Activated CD4-positive, alpha-beta T cell treated with anti-CD3 and anti-CD28 coated beads, Interleukin-2, amount 10 ng/mL, durations not matched to agents 24 days and 14 days (primary cell): ENCODE measurements at regions not wholly inside any gene's neighbourhood (a gene's known extent, or its start where the extent isn't known, plus 50 kb on each side); places are given as distances from the start of the nearest gene placed in this dataset.
"Not testable (repeated sequence)": the region's sequence is repeated elsewhere in the genome, so short reads cannot be mapped to it uniquely, and the experiment has no call there.

Source experiments
- DNase-seq: peaks from one replicate; pipeline ENCODE4 v3.0.0; 2022
- H3K27ac Mint-ChIP-seq: one replicate; pipeline ENCODE4 v1.8.0; 2022; ENCODE audit warnings: mild to moderate bottlenecking, mixed read lengths
- H3K27me3 Mint-ChIP-seq: one replicate; pipeline ENCODE4 v1.8.0; 2022; ENCODE audit warnings: mixed read lengths
- H3K36me3 Mint-ChIP-seq: one replicate; pipeline ENCODE4 v1.8.0; 2022; ENCODE audit warnings: low read depth, mild to moderate bottlenecking, mixed read lengths
- H3K4me1 Mint-ChIP-seq: one replicate; pipeline ENCODE4 v1.8.0; 2021; ENCODE audit warnings: mixed read lengths
- H3K4me3 Mint-ChIP-seq: one replicate; pipeline ENCODE4 v1.8.0; 2022; ENCODE audit warnings: mild to moderate bottlenecking, moderate library complexity, mixed read lengths
- H3K9me3 Mint-ChIP-seq: one replicate; pipeline ENCODE4 v1.8.0; 2021; ENCODE audit warnings: mixed read lengths
- intact Hi-C: fragments of 100-400 bp; cut with micrococcal nuclease; formaldehyde crosslinking; loops from one replicate; pipeline ENCODE4 v1.15.1; 2023

GRCh38 chr15:79602180-79602579 lies 170.0 kb downstream of the MINAR1 start:
- H3K4me3 Mint-ChIP-seq, result no peak overlapping the region
- H3K9me3 Mint-ChIP-seq, result no peaks in the 10 kb centered on the region
- DNase-seq, result peak; percentile 8
- H3K36me3 Mint-ChIP-seq, result no peaks in the 10 kb centered on the region
- H3K27me3 Mint-ChIP-seq, result peaks cover 18% of the 10 kb centered on the region
- H3K27ac Mint-ChIP-seq, result no peak overlapping the region
- intact Hi-C loops, result no loop called here
- no peaks in the 10 kb centered on the region for H3K4me1 Mint-ChIP-seq

- DNase-seq, result peak; percentile 8
- H3K27ac Mint-ChIP-seq, result no peak overlapping the region
- peaks cover 20% of the 10 kb centered on the region for H3K27me3 Mint-ChIP-seq
- H3K4me3 Mint-ChIP-seq, result no peak overlapping the region
- no peaks in the 10 kb centered on the region for H3K36me3 Mint-ChIP-seq
- intact Hi-C loops, result no loop called here
- H3K4me1 Mint-ChIP-seq, result no peaks in the 10 kb centered on the region
- no peaks in the 10 kb centered on the region for H3K9me3 Mint-ChIP-seq
Observed at GRCh38 chr15:79602731-79603130, 170.6 kb downstream of the MINAR1 start.

GRCh38 chr15:79606831-79607355 lies 174.8 kb downstream of the MINAR1 start:
- intact Hi-C loops, result no loop called here
- no peaks in the 10 kb centered on the region for H3K4me1 Mint-ChIP-seq

GRCh38 chr15:79608066-79608864 lies 176.1 kb downstream of the MINAR1 start:
- H3K27ac Mint-ChIP-seq, result no peak overlapping the region
- H3K36me3 Mint-ChIP-seq, result no peaks in the 10 kb centered on the region
- intact Hi-C loops, result no loop called here
- peaks cover 8% of the 10 kb centered on the region for H3K27me3 Mint-ChIP-seq
- no peak overlapping the region for H3K4me3 Mint-ChIP-seq
- H3K4me1 Mint-ChIP-seq, result no peaks in the 10 kb centered on the region
- H3K9me3 Mint-ChIP-seq, result no peaks in the 10 kb centered on the region
- no peak for DNase-seq

More at GRCh38 chr15:79606831-79607355, 174.8 kb downstream of the MINAR1 start:
- peaks cover 12% of the 10 kb centered on the region for H3K27me3 Mint-ChIP-seq
- H3K27ac Mint-ChIP-seq, result no peak overlapping the region
- no peak overlapping the region for H3K4me3 Mint-ChIP-seq
- DNase-seq, result no peak
- no peaks in the 10 kb centered on the region for H3K9me3 Mint-ChIP-seq
- H3K36me3 Mint-ChIP-seq, result no peaks in the 10 kb centered on the region

DNA sequence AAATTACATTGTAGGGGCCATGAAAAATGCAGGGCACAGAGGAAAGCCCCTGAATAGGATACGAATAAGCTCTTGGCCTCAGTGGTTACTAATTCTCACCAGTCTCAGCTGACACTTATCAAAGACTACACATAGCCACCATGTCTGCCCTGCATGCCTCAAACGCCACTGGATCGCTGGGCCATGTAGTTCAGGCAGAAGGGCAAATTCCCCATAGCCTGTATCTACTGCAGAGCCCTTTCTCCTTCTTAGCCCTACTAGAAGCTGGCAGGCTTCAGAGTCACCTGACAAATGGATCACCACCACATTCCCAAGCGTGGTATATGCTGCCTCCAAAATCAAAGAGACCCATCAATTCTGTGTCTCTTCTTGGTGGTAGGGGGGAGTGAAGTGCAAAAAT lies 177.4 kb downstream of the MINAR1 start:
- Mint-ChIP-seq H3K36me3 (no peaks in the 10 kb centered on the region), H3K27me3 (peaks cover 6% of the 10 kb centered on the region), H3K27ac (no peak overlapping the region), H3K4me1 (no peaks in the 10 kb centered on the region), H3K4me3 (no peak overlapping the region), H3K9me3 (no peaks in the 10 kb centered on the region)
- intact Hi-C loops, result no loop called here
- DNase-seq, result no peak

DNA sequence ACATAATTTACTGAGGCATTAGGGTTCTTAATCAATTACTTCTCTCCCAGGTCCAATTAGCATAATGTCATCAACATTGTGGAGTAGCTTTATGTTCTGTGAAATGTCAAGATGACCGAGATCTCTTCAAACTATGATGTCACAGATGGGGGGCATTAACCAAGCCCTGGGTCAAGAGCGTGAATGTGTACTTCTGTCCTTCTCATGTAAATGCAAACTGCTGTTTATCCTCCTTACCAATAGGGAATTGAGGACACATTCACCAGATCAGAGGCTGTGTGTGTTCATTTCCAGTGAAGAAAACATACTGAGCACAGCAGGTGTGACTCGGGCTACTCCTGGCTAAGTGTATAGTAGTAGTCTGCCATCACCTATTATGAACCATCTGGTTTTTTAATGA lies 177.9 kb downstream of the MINAR1 start:
- peaks cover 6% of the 10 kb centered on the region for H3K27me3 Mint-ChIP-seq

GRCh38 chr15:79615754-79616153 lies 183.6 kb downstream of the MINAR1 start:
- Mint-ChIP-seq H3K4me1 (no peaks in the 10 kb centered on the region), H3K9me3 (no peaks in the 10 kb centered on the region), H3K36me3 (no peaks in the 10 kb centered on the region), H3K27me3 (peaks cover 11% of the 10 kb centered on the region), H3K27ac (no peak overlapping the region), H3K4me3 (no peak overlapping the region)
- intact Hi-C loops, result no loop called here
- DNase-seq, result no peak

More for the DNA sequence above, 177.9 kb downstream of the MINAR1 start:
- Mint-ChIP-seq H3K4me3 (no peak overlapping the region), H3K4me1 (no peaks in the 10 kb centered on the region), H3K36me3 (no peaks in the 10 kb centered on the region), H3K9me3 (no peaks in the 10 kb centered on the region), H3K27ac (no peak overlapping the region)
- no peak for DNase-seq
- intact Hi-C loops, result no loop called here

GRCh38 chr15:79617071-79617470 lies 184.9 kb downstream of the MINAR1 start:
- DNase-seq, result no peak
- H3K36me3 Mint-ChIP-seq, result no peaks in the 10 kb centered on the region
- H3K4me3 Mint-ChIP-seq, result no peak overlapping the region
- intact Hi-C loops, result no loop called here
- no peaks in the 10 kb centered on the region for H3K4me1 Mint-ChIP-seq
- H3K27ac Mint-ChIP-seq, result no peak overlapping the region
- no peaks in the 10 kb centered on the region for H3K9me3 Mint-ChIP-seq
- H3K27me3 Mint-ChIP-seq, result peaks cover 18% of the 10 kb centered on the region

GRCh38 chr15:79620112-79620857 lies 188.1 kb downstream of the MINAR1 start:
- Mint-ChIP-seq H3K27ac (no peak overlapping the region), H3K36me3 (no peaks in the 10 kb centered on the region), H3K27me3 (peaks cover 29% of the 10 kb centered on the region), H3K4me3 (no peak overlapping the region), H3K4me1 (no peaks in the 10 kb centered on the region), H3K9me3 (no peaks in the 10 kb centered on the region)
- no peak for DNase-seq
- intact Hi-C loops, result no loop called here

DNA sequence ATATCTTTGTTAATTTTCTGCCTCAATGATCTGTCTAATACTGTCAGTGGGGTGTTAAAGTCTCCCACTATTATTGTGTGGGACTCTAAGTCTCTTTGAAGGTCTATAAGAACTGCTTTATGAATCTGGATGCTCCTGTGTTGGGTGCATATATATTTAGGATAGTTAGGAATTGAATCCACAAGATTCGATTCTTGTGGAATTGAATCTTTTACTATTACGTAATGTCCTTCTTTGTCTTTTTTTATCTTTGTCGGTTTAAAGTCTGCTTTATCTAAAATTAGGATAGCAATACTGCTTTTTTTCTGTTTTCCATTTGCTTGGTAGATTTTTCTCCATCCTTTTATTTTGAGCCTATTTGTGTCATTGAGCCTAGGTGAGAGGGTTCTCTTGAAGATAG lies 189.7 kb downstream of the MINAR1 start:
- H3K27me3 Mint-ChIP-seq, result peaks cover 31% of the 10 kb centered on the region
- H3K36me3 Mint-ChIP-seq, H3K27ac Mint-ChIP-seq, H3K9me3 Mint-ChIP-seq, H3K4me1 Mint-ChIP-seq, DNase-seq, intact Hi-C loops, H3K4me3 Mint-ChIP-seq: not testable (repeated sequence)

DNA sequence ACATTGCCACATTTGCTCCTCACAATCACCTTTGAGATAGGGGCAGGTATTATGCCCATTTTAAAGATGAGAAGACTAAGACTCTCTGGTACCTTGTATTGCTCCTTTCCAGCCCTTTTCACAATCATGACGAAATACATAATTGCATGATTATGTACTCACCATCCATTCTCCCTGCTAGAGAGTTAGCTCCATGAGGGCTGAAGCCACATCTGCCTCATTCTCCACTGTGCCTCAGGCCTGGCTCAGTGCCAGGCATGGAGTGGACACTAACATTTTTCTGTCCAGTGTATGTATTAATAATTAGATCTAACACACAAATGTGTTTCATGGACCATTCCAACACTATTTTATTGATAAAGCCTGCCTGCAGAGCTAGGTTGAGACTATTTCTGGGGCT lies 191.4 kb downstream of the MINAR1 start:
- no peaks in the 10 kb centered on the region for H3K36me3 Mint-ChIP-seq
- H3K27ac Mint-ChIP-seq, result no peak overlapping the region
- H3K9me3 Mint-ChIP-seq, result no peaks in the 10 kb centered on the region
- peaks cover 33% of the 10 kb centered on the region for H3K27me3 Mint-ChIP-seq
- H3K4me1 Mint-ChIP-seq, result no peaks in the 10 kb centered on the region
- DNase-seq, result no peak
- H3K4me3 Mint-ChIP-seq, result no peak overlapping the region
- intact Hi-C loops, result no loop called here

DNA sequence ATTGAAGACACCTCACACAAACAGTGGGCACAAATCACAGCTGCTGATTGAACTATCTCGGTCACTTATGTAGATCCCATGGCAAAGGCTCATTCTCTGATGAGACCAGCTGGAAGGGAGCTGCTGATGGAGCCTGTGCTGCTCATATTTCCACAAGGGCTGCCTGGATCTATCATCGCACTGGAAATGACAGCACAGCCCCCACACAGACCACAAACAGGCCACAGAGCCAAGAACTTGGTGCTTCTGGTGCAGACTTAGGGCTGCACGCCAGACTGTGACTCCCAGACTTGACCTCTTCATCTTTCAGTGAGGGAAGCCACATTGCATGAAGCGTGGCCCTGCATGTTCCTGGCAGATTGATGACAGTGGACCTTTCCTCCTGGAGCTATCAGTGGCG lies 197.6 kb downstream of the MINAR1 start:
- Mint-ChIP-seq H3K9me3 (no peaks in the 10 kb centered on the region), H3K27ac (no peak overlapping the region), H3K27me3 (peaks cover 21% of the 10 kb centered on the region), H3K4me1 (no peaks in the 10 kb centered on the region), H3K36me3 (no peaks in the 10 kb centered on the region), H3K4me3 (no peak overlapping the region)
- peak; percentile 41 for DNase-seq
- intact Hi-C loops, result no loop called here

GRCh38 chr15:79632457-79632856 lies 200.3 kb downstream of the MINAR1 start:
- Mint-ChIP-seq H3K27me3 (peaks cover 14% of the 10 kb centered on the region), H3K9me3 (no peaks in the 10 kb centered on the region), H3K4me3 (no peak overlapping the region), H3K27ac (no peak overlapping the region), H3K4me1 (no peaks in the 10 kb centered on the region), H3K36me3 (no peaks in the 10 kb centered on the region)
- intact Hi-C loops, result no loop called here
- no peak for DNase-seq

GRCh38 chr15:79635149-79635771 lies 203.1 kb downstream of the MINAR1 start:
- Mint-ChIP-seq H3K4me1 (no peaks in the 10 kb centered on the region), H3K27ac (no peak overlapping the region), H3K9me3 (no peaks in the 10 kb centered on the region), H3K4me3 (no peak overlapping the region), H3K36me3 (no peaks in the 10 kb centered on the region), H3K27me3 (peaks cover 10% of the 10 kb centered on the region)
- peak; percentile 47 for DNase-seq
- intact Hi-C loops, result no loop called here
